GM12891 (cell line): ENCODE measurements at regions not wholly inside any gene's neighbourhood (a gene's known extent, or its start where the extent isn't known, plus 50 kb on each side); places are given as distances from the start of the nearest gene placed in this dataset.

ENCODE experiments used
- PAX5 ChIP-seq: IDR thresholded peaks from 2 replicates; pipeline ENCODE4 v1.6.1; 2011; ENCODE audit warnings: low read length, moderate library complexity, mild to moderate bottlenecking; ENCODE audit not compliant: insufficient read depth, severe bottlenecking
- POLR2A ChIP-seq: IDR thresholded peaks from 2 replicates; pipeline ENCODE4 v1.6.1; 2011; ENCODE audit warnings: low read depth, low read length, control low read depth
- POLR2AphosphoS5 ChIP-seq: IDR thresholded peaks from 2 replicates; pipeline ENCODE4 v1.6.1; 2011; ENCODE audit warnings: low read depth, low read length, control low read depth

GRCh38 chr4:38273407-38273806 is 313.2 kb downstream of the PTTG2 start:
- TF ChIP-seq POLR2A (no peak), PAX5 (no peak), POLR2AphosphoS5 (no peak)
